GM21390 (cell line): ENCODE measurements at regions not wholly inside any gene's neighbourhood (a gene's known extent, or its start where the extent isn't known, plus 50 kb on each side); places are given as distances from the start of the nearest gene placed in this dataset.

ENCODE experiments used
- ATAC-seq: cut with Tn5 transposase; IDR thresholded peaks from one replicate; pipeline ENCODE4 v1.9.1; 2021; ENCODE audit not compliant: unreplicated experiment

GRCh38 chr9:79877943-79878602, 306.3 kb downstream of the TLE4 start:
- no peak for ATAC-seq

GRCh38 chr9:79868567-79869189, 296.9 kb downstream of the TLE4 start:
- ATAC-seq, result peak; percentile 76

- no peak for ATAC-seq
Measured at GRCh38 chr9:79862921-79863890, 291.4 kb downstream of the TLE4 start.

- ATAC-seq, result no peak
Measured at GRCh38 chr9:79858508-79858907, 286.7 kb downstream of the TLE4 start.

- no peak for ATAC-seq
Measured at GRCh38 chr9:79857188-79857587, 285.4 kb downstream of the TLE4 start.

GRCh38 chr9:79847074-79847473, 275.3 kb downstream of the TLE4 start:
- ATAC-seq, result no peak

- ATAC-seq, result no peak
Measured at GRCh38 chr9:79829566-79830302, 258.0 kb downstream of the TLE4 start.

- ATAC-seq, result peak; percentile 99
Measured at GRCh38 chr9:79824265-79824664, 252.5 kb downstream of the TLE4 start.

- ATAC-seq, result peak; percentile 86
Measured at GRCh38 chr9:79817438-79818004, 245.8 kb downstream of the TLE4 start.

GRCh38 chr9:79813258-79813638, 241.5 kb downstream of the TLE4 start:
- no peak for ATAC-seq

- ATAC-seq, result peak; percentile 83
Measured at GRCh38 chr9:79812507-79813257, 240.9 kb downstream of the TLE4 start.

- ATAC-seq, result peak; percentile 9
Measured at GRCh38 chr9:79812099-79812498, 240.3 kb downstream of the TLE4 start.

- ATAC-seq, result no peak
Measured at GRCh38 chr9:79809931-79810330, 238.2 kb downstream of the TLE4 start.

- ATAC-seq, result no peak
Measured at GRCh38 chr9:79809316-79809876, 237.6 kb downstream of the TLE4 start.

GRCh38 chr9:79807971-79808370, 236.2 kb downstream of the TLE4 start:
- no peak for ATAC-seq

GRCh38 chr9:79806086-79806485, 234.3 kb downstream of the TLE4 start:
- ATAC-seq, result no peak

GRCh38 chr9:79801459-79801858, 229.7 kb downstream of the TLE4 start:
- no peak for ATAC-seq

GRCh38 chr9:79800578-79800977, 228.8 kb downstream of the TLE4 start:
- no peak for ATAC-seq

- no peak for ATAC-seq
Measured at GRCh38 chr9:79799691-79800335, 228.0 kb downstream of the TLE4 start.
